ENCODE measurements at regions not wholly inside any gene's neighbourhood (a gene's known extent, or its start where the extent isn't known, plus 50 kb on each side); places are given as distances from the start of the nearest gene placed in this dataset.

- TF ChIP-seq CTCF (IDR thresholded peaks at IDR 0.05), result no peak
- TF ChIP-seq POLR2A (IDR thresholded peaks at IDR 0.05), result no peak
- TF ChIP-seq EP300 (IDR thresholded peaks at IDR 0.05), result no peak
These were observed 381.2 kb upstream of the SORCS1 start for GRCh38 chr10:107545717-107546116.

All from ovary (tissue), 3 donors.